Adrenal gland (tissue), 9 donors: ENCODE measurements at regions not wholly inside any gene's neighbourhood (a gene's known extent, or its start where the extent isn't known, plus 50 kb on each side); places are given as distances from the start of the nearest gene placed in this dataset.

Experiments used
- DNase-seq, 7 donors: peaks; one replicate each; pipeline ENCODE4 v3.0.0-alpha.2; 2019 to 2020
- H3K27ac ChIP-seq, 5 donors: fragments of 200-600 bp; sonication (generic) in 4 of 5; 1 replicate in 3 of 5; 2 replicates in 2 of 5; pipeline versions ENCODE4 v1.5.1 to v1.8.0; 2016 to 2020; ENCODE audit warnings: mild to moderate bottlenecking in 1 of 5
- H3K27me3 ChIP-seq: fragments of 200-600 bp; 2 replicates; pipeline ENCODE4 v1.8.0; 2021
- H3K36me3 ChIP-seq, 2 donors: fragments of 200-600 bp; replicated peaks in 1 of 2; 1 replicate in 1 of 2; 2 replicates in 1 of 2; pipeline versions ENCODE4 v1.5.1 to v1.8.0; 2018 to 2022
- H3K4me1 ChIP-seq, 2 donors: fragments of 200-600 bp; replicated peaks in 1 of 2; 1 replicate in 1 of 2; 2 replicates in 1 of 2; pipeline versions ENCODE4 v1.5.1 to v1.8.0; 2018 to 2021
- H3K4me3 ChIP-seq, 4 donors: fragments of 200-600 bp; sonication (generic) in 3 of 4; one replicate each; pipeline ENCODE4 v1.5.1; 2016 to 2018
- H3K9me3 ChIP-seq, 3 donors: fragments of 200-600 bp; sonication (generic) in 1 of 3; replicated peaks in 1 of 3; 1 replicate in 2 of 3; 2 replicates in 1 of 3; pipeline versions ENCODE4 v1.5.1 to v1.8.0; 2016 to 2021
- POLR2A ChIP-seq, 2 donors: fragments of 450-650 bp; IDR thresholded peaks; one replicate each; pipeline ENCODE4 v1.6.1; 2017; ENCODE audit warnings: antibody characterized with exemption in 2 of 2, mild to moderate bottlenecking in 2 of 2, moderate library complexity in 1 of 2
- WGBS, 4 donors: extraction: QIAGEN DNeasy Blood & Tissue Kit in 2 of 4; methylation state at CpG; one replicate each; pipeline versions ENCODE4 v1.1.5 to v1.1.7; 2013 to 2017; 5-methylcytosine and 5-hydroxymethylcytosine counted together
- intact Hi-C, 2 donors: fragments of 100-400 bp; cut with DNase I; formaldehyde crosslinking; loops; one replicate each; pipeline versions ENCODE4 v1.14.1 to v1.15.0; 2022 to 2023
- TF ChIP-seq, protein P1 (sequence below), 6 experiments: fragments of 450-650 bp in 4 of 6; fragments of 200-600 bp in 2 of 6; sonication (generic) in 1 of 6; IDR thresholded peaks; 1 replicate in 5 of 6; 2 replicates in 1 of 6; pipeline versions ENCODE4 v1.5.1 to v1.8.0; 2016 to 2021; ENCODE audit warnings: antibody characterized with exemption in 6 of 6, mild to moderate bottlenecking in 2 of 6, moderate library complexity in 1 of 6
- donor health status: healthy with polysubstance abuse.
- donor health status: Bipolar disorder and iron deficiency.
- donor health status: DM: yes; HTN: yes; CAD: no.
- donor health status: DM: no; HTN: no; CAD: no.
- donor health status: DM: no; HTN: no; CAD: no.

DNA sequence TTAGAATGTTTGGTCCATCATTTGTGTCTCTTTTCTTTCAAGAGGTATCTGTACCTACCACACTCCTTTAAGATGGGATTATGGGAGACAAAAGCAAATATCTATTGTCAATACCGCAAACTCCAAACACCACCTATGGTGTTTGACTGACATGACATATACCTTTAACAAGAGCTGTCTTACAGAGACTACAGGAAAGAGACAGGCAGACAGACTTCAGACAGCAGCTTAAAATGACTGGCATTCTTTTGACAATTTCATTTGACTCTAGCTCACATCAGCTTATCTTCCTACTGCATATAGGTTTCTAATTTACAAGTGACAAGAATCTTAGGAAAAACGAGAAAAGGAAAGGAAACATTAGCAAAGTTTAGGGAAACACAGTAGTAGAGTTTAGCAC is 256.0 kb upstream of the TFAP2D start:
- intact Hi-C loops: no loop called here
- H3K9me3 ChIP-seq: no peaks in the 10 kb centered on the region
- no peak for DNase-seq
- TF ChIP-seq, protein P1, sequence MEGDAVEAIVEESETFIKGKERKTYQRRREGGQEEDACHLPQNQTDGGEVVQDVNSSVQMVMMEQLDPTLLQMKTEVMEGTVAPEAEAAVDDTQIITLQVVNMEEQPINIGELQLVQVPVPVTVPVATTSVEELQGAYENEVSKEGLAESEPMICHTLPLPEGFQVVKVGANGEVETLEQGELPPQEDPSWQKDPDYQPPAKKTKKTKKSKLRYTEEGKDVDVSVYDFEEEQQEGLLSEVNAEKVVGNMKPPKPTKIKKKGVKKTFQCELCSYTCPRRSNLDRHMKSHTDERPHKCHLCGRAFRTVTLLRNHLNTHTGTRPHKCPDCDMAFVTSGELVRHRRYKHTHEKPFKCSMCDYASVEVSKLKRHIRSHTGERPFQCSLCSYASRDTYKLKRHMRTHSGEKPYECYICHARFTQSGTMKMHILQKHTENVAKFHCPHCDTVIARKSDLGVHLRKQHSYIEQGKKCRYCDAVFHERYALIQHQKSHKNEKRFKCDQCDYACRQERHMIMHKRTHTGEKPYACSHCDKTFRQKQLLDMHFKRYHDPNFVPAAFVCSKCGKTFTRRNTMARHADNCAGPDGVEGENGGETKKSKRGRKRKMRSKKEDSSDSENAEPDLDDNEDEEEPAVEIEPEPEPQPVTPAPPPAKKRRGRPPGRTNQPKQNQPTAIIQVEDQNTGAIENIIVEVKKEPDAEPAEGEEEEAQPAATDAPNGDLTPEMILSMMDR (IDR thresholded peaks at IDR 0.05): no peak
- no peaks in the 10 kb centered on the region for H3K27me3 ChIP-seq
- H3K4me1 ChIP-seq: no peaks in the 10 kb centered on the region
- no peak overlapping the region for H3K27ac ChIP-seq
- H3K4me3 ChIP-seq: no peak overlapping the region
- WGBS, 4 donors: 58 to 82% (median 78%) methylated on average over 2 of the region's 2 CpGs
- no peaks in the 10 kb centered on the region for H3K36me3 ChIP-seq

DNA sequence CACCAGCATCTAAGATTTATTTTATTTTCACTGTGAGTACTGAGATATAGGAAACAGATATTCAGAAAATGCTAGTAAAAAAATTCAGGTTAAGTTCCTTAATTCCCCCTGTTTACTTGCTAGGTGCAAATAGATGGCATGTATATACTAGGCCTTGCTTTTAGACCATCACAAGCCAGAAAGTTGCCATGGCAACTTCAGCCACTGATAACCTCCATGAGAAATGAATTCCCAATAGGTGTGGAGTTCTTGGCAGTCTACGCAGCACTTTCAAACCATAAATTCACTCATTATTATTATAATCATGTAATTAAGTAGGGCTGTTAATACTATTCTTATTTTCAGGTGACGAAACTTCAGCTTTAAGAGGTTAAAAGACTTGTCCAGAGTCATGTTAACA is 251.6 kb upstream of the TFAP2D start:
- Histone ChIP-seq H3K27me3 (no peaks in the 10 kb centered on the region), H3K27ac (no peak overlapping the region), H3K36me3 (no peaks in the 10 kb centered on the region), H3K4me1 (no peaks in the 10 kb centered on the region), H3K9me3 (peaks cover 0 to 4% (median 0%) of the 10 kb centered on the region in 3 donors), H3K4me3 (no peak overlapping the region)
- intact Hi-C loops: no loop called here
- DNase-seq: no peak
- TF ChIP-seq POLR2A (IDR thresholded peaks at IDR 0.05): no peak
- 79 to 89% (median 86%) methylated on average over 2 of the region's 2 CpGs for WGBS, 4 donors

DNA sequence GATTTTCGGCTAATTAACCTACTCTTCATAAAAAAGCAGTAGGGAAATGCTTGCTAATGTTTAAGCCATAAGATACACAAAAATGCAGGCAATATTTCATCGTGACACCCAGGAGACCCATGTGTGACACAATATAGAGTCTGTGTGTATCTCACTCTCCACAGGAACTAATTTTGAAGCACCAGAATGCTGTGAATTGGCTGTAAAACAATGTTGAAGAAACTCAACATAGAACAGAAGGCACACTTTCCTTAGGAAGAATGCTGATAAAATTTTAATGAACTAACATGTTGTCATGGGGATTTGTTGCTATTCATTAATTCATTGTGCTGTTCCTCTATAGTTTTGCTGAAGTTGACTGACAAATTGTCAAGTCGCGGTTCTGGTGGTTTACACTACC is 249.4 kb upstream of the TFAP2D start:
- WGBS, 4 donors: 79 to 89% (median 87%) methylated on average over 4 of the region's 4 CpGs
- intact Hi-C loops: no loop called here
- no peak for DNase-seq
- peaks cover 0 to 4% (median 0%) of the 10 kb centered on the region in 3 donors for H3K9me3 ChIP-seq
- H3K27me3 ChIP-seq: no peaks in the 10 kb centered on the region
- H3K36me3 ChIP-seq: no peaks in the 10 kb centered on the region
- no peak overlapping the region for H3K27ac ChIP-seq
- TF ChIP-seq, protein P1 (IDR thresholded peaks at IDR 0.05): no peak
- TF ChIP-seq POLR2A (IDR thresholded peaks at IDR 0.05): no peak
- no peaks in the 10 kb centered on the region for H3K4me1 ChIP-seq
- H3K4me3 ChIP-seq: no peak overlapping the region

DNA sequence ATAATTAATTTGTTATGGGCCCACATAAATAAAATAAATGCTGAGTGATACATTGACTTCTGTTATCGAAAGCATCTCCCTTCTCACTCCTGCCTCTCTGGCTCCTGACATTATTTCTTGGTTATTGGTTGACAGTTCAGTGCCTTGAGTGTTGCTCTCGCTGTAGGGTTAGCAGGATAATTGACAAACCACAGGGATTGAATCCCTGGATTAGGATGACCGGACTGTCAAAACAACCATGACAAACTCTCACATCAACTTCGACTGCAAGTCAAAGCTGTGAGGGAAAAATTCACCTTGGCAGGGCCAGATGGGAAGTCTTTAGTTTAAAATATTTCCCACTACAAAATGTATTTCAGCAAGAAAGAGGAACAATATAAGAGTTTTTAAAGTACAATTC is 245.4 kb upstream of the TFAP2D start:
- DNase-seq: no peak
- H3K4me3 ChIP-seq: no peak overlapping the region
- no peaks in the 10 kb centered on the region for H3K4me1 ChIP-seq

DNA sequence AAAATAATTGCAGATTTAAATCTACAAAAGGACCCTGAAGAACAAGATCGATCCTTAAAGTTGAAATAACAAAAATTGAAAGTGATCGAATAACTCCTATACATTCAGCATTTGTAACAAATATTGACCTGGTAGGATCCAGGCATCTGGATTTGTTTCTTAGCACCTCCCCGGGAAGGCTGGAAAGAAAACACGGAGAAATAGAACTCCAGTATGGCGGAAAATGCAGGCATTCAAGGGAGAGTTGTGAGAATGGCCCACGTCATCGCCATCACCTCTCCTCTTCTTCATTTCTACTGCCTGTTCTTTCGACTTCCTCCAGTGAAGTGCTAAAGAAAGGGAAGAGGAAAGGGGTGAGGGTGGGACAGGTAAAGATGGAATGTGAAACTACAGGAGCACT is 242.3 kb upstream of the TFAP2D start:
- no peak for DNase-seq
- Histone ChIP-seq H3K36me3 (no peaks in the 10 kb centered on the region), H3K27me3 (no peaks in the 10 kb centered on the region), H3K4me3 (no peak overlapping the region), H3K4me1 (no peaks in the 10 kb centered on the region), H3K9me3 (no peaks in the 10 kb centered on the region), H3K27ac (no peak overlapping the region)
- TF ChIP-seq POLR2A (IDR thresholded peaks at IDR 0.05): no peak
- TF ChIP-seq, protein P1 (IDR thresholded peaks at IDR 0.05): no peak
- intact Hi-C loops: no loop called here
- 77 to 91% (median 87%) methylated on average over 8 of the region's 8 CpGs for WGBS, 4 donors

More for the DNA sequence above, 245.4 kb upstream of the TFAP2D start:
- no peaks in the 10 kb centered on the region for H3K27me3 ChIP-seq
- intact Hi-C loops: no loop called here
- no peak for TF ChIP-seq POLR2A (IDR thresholded peaks at IDR 0.05)
- TF ChIP-seq, protein P1 (IDR thresholded peaks at IDR 0.05): no peak
- WGBS, 4 donors: 58 to 82% (median 80%) methylated on average over 4 of the region's 4 CpGs
- H3K36me3 ChIP-seq: no peaks in the 10 kb centered on the region
- H3K9me3 ChIP-seq: peaks cover 0 to 4% (median 0%) of the 10 kb centered on the region in 3 donors
- H3K27ac ChIP-seq: no peak overlapping the region
